Stomach (tissue), 4 donors: ENCODE measurements at regions not wholly inside any gene's neighbourhood (a gene's known extent, or its start where the extent isn't known, plus 50 kb on each side); places are given as distances from the start of the nearest gene placed in this dataset.

Experiments used
- POLR2A ChIP-seq, 4 donors: fragments of 450-650 bp; IDR thresholded peaks; one replicate each; pipeline ENCODE4 v1.6.1; 2016; ENCODE audit warnings: antibody characterized with exemption in 4 of 4, control low read depth in 2 of 4, mild to moderate bottlenecking in 1 of 4, moderate library complexity in 1 of 4
- POLR2AphosphoS5 ChIP-seq, 3 donors: sonication (generic); formaldehyde crosslinking; IDR thresholded peaks; one replicate each; pipeline ENCODE4 v1.6.1; 2016; ENCODE audit warnings: antibody characterized with exemption in 3 of 3
- TF ChIP-seq, protein P1 (sequence below), 7 experiments: fragments of 450-650 bp in 4 of 7; fragments of 200-600 bp in 3 of 7; sonication (generic) in 3 of 7; IDR thresholded peaks; one replicate each; pipeline ENCODE4 v1.5.1; 2016 to 2019; ENCODE audit warnings: antibody characterized with exemption in 7 of 7, control low read depth in 2 of 7, mild to moderate bottlenecking in 1 of 7

GRCh38 chr10:130489891-130490290, 353.7 kb downstream of the GLRX3 start:
- TF ChIP-seq, protein P1, sequence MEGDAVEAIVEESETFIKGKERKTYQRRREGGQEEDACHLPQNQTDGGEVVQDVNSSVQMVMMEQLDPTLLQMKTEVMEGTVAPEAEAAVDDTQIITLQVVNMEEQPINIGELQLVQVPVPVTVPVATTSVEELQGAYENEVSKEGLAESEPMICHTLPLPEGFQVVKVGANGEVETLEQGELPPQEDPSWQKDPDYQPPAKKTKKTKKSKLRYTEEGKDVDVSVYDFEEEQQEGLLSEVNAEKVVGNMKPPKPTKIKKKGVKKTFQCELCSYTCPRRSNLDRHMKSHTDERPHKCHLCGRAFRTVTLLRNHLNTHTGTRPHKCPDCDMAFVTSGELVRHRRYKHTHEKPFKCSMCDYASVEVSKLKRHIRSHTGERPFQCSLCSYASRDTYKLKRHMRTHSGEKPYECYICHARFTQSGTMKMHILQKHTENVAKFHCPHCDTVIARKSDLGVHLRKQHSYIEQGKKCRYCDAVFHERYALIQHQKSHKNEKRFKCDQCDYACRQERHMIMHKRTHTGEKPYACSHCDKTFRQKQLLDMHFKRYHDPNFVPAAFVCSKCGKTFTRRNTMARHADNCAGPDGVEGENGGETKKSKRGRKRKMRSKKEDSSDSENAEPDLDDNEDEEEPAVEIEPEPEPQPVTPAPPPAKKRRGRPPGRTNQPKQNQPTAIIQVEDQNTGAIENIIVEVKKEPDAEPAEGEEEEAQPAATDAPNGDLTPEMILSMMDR (IDR thresholded peaks at IDR 0.05), result no peak
- TF ChIP-seq POLR2AphosphoS5 (IDR thresholded peaks at IDR 0.05) (no peak), POLR2A (IDR thresholded peaks at IDR 0.05) (no peak)
